GM10266 (cell line): ENCODE measurements at regions not wholly inside any gene's neighbourhood (a gene's known extent, or its start where the extent isn't known, plus 50 kb on each side); places are given as distances from the start of the nearest gene placed in this dataset.
"Not testable (repeated sequence)": the region's sequence is repeated elsewhere in the genome, so short reads cannot be mapped to it uniquely, and the experiment has no call there.

Source experiments
- DNase-seq: peaks from one replicate; pipeline ENCODE4 v3.0.0; 2012; ENCODE audit errors: extremely low spot score
- TF ChIP-seq, protein P1 (sequence below): IDR thresholded peaks from 2 replicates; pipeline ENCODE4 v1.5.1; 2012; ENCODE audit warnings: mild to moderate bottlenecking, low read depth; ENCODE audit not compliant: control insufficient read depth, insufficient read depth; ENCODE audit errors: missing control alignments

DNA sequence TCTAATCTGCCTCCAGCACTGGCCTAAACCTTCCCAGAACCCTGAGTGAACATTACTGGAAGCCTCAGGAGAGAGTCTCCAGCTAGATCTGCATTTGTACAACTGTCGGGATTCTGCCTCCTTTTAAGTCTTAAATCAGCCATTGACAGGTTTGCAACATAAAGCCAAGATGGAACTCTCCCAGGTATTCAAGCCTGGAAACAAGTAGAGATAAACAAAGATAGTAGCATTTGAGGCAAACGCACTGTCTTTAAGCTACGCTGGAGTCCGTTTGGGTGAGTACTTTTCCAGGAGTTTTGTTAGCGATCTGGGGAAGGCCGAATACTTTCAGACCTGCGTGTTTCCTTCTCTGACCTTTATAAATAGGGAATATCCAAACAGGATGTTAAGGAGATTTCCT, 317.2 kb upstream of the FZD8 start:
- TF ChIP-seq, protein P1, sequence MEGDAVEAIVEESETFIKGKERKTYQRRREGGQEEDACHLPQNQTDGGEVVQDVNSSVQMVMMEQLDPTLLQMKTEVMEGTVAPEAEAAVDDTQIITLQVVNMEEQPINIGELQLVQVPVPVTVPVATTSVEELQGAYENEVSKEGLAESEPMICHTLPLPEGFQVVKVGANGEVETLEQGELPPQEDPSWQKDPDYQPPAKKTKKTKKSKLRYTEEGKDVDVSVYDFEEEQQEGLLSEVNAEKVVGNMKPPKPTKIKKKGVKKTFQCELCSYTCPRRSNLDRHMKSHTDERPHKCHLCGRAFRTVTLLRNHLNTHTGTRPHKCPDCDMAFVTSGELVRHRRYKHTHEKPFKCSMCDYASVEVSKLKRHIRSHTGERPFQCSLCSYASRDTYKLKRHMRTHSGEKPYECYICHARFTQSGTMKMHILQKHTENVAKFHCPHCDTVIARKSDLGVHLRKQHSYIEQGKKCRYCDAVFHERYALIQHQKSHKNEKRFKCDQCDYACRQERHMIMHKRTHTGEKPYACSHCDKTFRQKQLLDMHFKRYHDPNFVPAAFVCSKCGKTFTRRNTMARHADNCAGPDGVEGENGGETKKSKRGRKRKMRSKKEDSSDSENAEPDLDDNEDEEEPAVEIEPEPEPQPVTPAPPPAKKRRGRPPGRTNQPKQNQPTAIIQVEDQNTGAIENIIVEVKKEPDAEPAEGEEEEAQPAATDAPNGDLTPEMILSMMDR, result no peak
- no peak for DNase-seq

DNA sequence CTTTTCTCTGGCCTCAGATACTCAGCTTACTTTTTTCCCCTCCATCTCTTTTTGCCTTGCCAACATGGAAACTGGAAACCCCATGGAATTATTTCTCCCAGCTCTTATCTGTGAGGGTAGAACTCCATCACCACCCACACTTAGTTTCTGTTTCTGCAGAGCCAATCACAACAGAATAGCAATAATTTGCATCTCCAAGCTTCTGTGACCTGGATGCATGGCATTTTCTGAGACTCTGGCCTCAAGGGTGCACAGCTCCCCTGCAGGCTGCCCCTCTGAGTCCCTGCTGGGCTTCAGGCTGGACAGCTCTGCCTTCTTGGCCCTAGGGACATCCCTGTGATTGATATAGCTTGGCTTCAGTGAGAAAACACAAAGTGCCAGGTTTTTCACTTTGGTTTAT, 316.5 kb upstream of the FZD8 start:
- DNase-seq, result not testable (repeated sequence)

DNA sequence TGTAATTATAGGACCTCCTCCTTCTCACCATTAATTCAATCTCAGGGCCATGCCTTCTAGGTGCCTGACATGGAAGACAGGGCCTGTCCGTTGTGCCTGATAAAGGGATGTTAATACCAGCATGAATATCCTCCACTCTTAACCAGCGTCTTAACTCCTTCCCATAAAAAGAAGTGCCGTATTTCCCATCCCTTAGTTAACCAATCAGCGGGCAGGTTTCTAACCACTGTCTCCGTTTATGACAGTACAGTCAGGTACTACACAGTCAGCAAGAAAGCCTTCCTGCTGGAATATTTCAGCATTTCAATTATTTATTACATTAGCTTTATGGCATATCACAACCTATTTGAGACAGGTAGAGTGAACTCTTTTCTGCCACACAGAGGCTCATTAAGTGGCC, 308.6 kb upstream of the FZD8 start:
- TF ChIP-seq, protein P1, result no peak
- DNase-seq, result no peak

DNA sequence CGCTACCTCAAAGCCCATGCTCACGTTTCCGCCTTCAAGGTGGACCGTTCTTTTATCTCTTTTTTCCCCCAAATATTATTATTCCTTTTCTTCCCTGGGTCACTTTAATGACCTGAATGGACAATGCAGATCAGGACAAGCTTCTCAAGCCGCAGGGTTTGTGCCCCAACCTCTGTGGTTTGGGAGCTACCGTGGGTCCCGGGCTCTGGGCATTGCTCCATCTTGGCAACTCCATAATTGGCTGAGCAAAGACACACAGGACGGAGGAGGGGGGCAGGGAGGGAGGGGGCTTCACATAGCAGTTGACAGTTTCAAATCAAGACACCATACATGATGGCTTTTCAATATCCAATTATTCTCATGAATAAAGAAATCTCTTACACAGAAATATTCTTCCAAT, 308.1 kb upstream of the FZD8 start:
- DNase-seq, result no peak
- TF ChIP-seq, protein P1, result no peak

DNA sequence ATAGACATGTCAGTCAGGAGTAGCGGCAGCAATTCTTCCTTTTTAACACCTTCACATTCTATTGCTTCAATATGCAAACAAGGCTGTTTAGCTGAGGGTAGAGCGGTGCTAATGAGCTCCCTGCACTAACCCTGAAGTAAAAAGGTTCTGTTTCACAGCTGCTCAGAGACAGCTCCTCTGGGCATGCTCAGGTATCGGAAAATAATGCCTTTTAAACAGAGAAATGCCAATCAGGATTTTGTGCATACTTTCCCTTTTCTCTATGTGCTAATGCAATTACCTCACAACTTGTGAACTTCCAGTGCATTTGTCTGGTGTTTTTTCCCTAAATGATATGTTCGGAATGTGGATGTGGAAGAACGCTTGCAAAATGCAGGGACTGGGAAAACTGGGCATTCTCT, 307.7 kb upstream of the FZD8 start:
- DNase-seq, result no peak
- TF ChIP-seq, protein P1, result no peak

DNA sequence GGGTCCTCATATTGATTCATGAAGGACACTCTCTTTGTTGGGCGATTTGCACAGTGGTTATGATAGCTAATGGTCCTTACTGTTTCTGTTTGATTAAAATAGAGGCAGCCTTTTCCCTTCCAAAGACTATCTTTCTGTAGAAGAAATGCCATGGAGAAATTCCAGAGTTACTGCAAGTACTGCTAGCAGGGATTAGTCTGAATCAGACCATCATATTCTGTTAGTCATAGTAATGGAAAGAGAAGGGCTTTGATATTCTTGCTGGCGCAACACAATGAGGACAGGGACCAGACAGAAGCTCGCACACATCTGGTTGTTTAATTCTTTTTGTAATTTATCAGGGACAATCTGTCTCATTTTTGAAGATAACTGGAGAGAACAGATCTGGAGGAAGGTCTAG, 304.5 kb upstream of the FZD8 start:
- DNase-seq, result no peak

DNA sequence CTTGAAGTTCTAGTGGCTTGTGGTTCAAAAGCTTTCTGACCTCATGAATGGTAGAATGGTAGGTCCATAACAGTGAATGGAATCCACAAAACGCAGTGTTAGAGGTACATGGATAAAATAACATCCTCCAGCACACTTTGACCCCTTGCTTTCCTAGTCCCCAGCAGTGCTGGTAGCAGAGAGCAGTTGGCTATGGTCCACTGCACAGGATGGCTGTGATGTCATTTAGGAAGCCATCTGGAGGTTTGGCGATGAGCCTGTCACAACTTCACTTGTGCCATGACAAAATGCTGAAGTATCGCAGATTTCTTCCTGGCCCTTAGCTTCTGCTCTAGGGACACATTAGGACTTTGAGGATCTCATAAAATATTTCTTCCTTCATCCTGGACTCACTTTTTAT, 300.0 kb upstream of the FZD8 start:
- no peak for DNase-seq

More for the DNA sequence above, 304.5 kb upstream of the FZD8 start:
- TF ChIP-seq, protein P1, result no peak

More for the DNA sequence above, 300.0 kb upstream of the FZD8 start:
- TF ChIP-seq, protein P1, result no peak
